Gastroesophageal sphincter (tissue), 3 donors: ENCODE measurements at regions not wholly inside any gene's neighbourhood (a gene's known extent, or its start where the extent isn't known, plus 50 kb on each side); places are given as distances from the start of the nearest gene placed in this dataset.

Experiments
- CTCF ChIP-seq, 4 experiments: fragments of 200-600 bp in 2 of 4; fragments of 450-650 bp in 2 of 4; sonication (generic) in 1 of 4; IDR thresholded peaks; one replicate each; pipeline ENCODE4 v1.5.1; 2017 to 2019; ENCODE audit warnings: antibody characterized with exemption in 4 of 4, mild to moderate bottlenecking in 2 of 4, moderate library complexity in 2 of 4
- EP300 ChIP-seq: sonication (generic); formaldehyde crosslinking; IDR thresholded peaks from one replicate; pipeline ENCODE4 v1.6.1; 2017; ENCODE audit warnings: antibody characterized with exemption, mild to moderate bottlenecking
- POLR2A ChIP-seq, 2 donors: fragments of 450-650 bp; IDR thresholded peaks; one replicate each; pipeline ENCODE4 v1.6.1; 2017; ENCODE audit warnings: antibody characterized with exemption in 2 of 2, mild to moderate bottlenecking in 2 of 2, moderate library complexity in 1 of 2
- POLR2AphosphoS5 ChIP-seq: sonication (generic); formaldehyde crosslinking; IDR thresholded peaks from one replicate; pipeline ENCODE4 v1.6.1; 2017; ENCODE audit warnings: antibody characterized with exemption

DNA sequence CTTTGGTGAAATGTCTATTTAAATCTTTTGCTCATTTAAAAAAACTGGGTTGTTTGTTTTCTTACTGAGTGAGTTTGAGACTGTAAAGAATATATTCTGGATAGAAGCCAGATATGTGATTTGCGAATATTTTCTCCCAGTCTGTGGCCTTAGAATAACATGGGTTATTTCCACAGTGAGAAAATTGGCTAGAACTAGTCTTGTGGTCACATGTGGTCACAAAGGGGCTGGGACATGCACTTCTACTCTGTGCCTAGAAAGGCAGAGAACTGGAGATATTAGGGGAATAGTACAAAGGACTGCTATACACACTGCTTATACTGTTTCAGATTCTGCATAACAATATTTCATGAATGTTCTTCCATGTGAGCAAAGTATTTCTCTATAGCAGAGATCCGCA lies 79.9 kb upstream of the RGMA start:
- TF ChIP-seq CTCF (IDR thresholded peaks at IDR 0.05), result no peak
- no peak for TF ChIP-seq EP300
- TF ChIP-seq POLR2A (IDR thresholded peaks at IDR 0.05), result no peak
- no peak for TF ChIP-seq POLR2AphosphoS5
